ENCODE measurements at regions not wholly inside any gene's neighbourhood (a gene's known extent, or its start where the extent isn't known, plus 50 kb on each side); places are given as distances from the start of the nearest gene placed in this dataset.

DNA sequence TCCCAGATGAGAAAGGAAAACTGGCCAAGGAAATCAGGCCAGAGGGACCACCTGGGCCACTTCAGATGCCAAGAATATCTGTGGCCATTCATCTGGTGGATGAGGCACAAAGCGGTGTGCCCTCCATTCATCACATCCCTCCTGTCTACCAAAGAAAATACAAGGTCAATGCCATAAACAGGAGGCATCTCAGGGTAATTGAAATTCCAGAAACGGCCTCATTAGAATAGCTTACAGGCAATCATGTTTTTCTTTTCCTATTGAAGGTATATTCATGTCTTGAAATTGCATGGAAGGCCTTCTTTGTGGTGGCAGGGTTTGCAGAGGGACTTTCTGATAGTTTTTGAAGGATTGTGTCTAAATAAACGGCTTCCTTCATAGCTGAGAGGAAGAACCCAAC lies 578.3 kb downstream of the HAO1 start:
- TF ChIP-seq, protein P1, sequence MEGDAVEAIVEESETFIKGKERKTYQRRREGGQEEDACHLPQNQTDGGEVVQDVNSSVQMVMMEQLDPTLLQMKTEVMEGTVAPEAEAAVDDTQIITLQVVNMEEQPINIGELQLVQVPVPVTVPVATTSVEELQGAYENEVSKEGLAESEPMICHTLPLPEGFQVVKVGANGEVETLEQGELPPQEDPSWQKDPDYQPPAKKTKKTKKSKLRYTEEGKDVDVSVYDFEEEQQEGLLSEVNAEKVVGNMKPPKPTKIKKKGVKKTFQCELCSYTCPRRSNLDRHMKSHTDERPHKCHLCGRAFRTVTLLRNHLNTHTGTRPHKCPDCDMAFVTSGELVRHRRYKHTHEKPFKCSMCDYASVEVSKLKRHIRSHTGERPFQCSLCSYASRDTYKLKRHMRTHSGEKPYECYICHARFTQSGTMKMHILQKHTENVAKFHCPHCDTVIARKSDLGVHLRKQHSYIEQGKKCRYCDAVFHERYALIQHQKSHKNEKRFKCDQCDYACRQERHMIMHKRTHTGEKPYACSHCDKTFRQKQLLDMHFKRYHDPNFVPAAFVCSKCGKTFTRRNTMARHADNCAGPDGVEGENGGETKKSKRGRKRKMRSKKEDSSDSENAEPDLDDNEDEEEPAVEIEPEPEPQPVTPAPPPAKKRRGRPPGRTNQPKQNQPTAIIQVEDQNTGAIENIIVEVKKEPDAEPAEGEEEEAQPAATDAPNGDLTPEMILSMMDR (IDR thresholded peaks at IDR 0.05; ENCODE audit: partially characterized antibody, unreplicated experiment) = no peak
- no peak overlapping the region for H3K27ac Mint-ChIP-seq (ENCODE audit: unreplicated experiment)
- H3K9me3 Mint-ChIP-seq (ENCODE audit: unreplicated experiment) = no peaks in the 10 kb centered on the region
- H3K27me3 Mint-ChIP-seq (ENCODE audit: unreplicated experiment) = no peaks in the 10 kb centered on the region
- H3K4me3 Mint-ChIP-seq (ENCODE audit: unreplicated experiment) = no peak overlapping the region
- no peak for DNase-seq
- H3K4me1 Mint-ChIP-seq (ENCODE audit: low read depth, unreplicated experiment) = peaks cover 2% of the 10 kb centered on the region
- no peaks in the 10 kb centered on the region for H3K36me3 Mint-ChIP-seq (ENCODE audit: unreplicated experiment)

DNA sequence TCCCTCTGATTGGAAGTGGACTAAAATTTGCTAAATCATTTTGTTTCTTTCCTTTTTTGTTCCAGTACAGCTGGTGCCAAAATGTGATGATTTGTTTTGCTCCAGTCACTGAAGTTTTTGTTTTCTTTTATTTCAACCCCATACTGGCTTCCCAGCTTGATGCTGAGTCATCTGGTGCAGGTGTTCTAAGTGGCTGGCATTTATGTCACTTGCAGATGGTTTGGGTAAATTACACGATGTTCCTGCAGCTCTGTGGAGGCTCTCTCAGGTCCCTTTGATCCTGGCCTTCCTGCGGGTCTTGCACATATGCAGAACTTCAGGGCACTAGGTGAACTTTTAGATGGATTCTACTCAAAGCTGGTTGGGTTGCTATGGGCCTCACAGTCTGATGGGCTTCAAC lies 577.7 kb downstream of the HAO1 start:
- Mint-ChIP-seq H3K27me3 (ENCODE audit: unreplicated experiment) (no peaks in the 10 kb centered on the region), H3K27ac (ENCODE audit: unreplicated experiment) (no peak overlapping the region), H3K4me3 (ENCODE audit: unreplicated experiment) (no peak overlapping the region), H3K36me3 (ENCODE audit: unreplicated experiment) (no peaks in the 10 kb centered on the region), H3K9me3 (ENCODE audit: unreplicated experiment) (peaks cover 1% of the 10 kb centered on the region), H3K4me1 (ENCODE audit: low read depth, unreplicated experiment) (peaks cover 2% of the 10 kb centered on the region)
- TF ChIP-seq, protein P1 (IDR thresholded peaks at IDR 0.05; ENCODE audit: partially characterized antibody, unreplicated experiment) = no peak
- no peak for DNase-seq

DNA sequence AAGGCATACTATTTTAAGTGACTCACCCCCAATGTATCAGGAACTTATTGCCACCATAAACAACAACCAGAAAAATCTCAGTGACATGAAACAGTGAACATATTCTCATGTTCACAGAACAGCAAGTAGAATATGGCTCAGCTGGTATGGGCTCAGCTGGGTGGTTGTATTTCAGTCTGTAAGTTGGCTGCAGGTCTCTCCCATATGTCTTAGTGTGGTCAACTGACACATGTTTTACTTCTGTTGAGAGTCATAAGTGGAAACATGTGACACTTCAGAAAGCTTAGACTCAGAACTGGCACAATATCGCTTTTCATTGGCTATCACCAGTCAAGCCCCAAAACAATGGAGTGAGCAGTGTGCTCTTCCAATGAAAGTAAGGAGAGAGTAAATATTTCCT lies 574.1 kb downstream of the HAO1 start:
- Mint-ChIP-seq H3K27me3 (ENCODE audit: unreplicated experiment) (no peaks in the 10 kb centered on the region), H3K27ac (ENCODE audit: unreplicated experiment) (no peak overlapping the region), H3K4me3 (ENCODE audit: unreplicated experiment) (no peak overlapping the region), H3K36me3 (ENCODE audit: unreplicated experiment) (no peaks in the 10 kb centered on the region), H3K4me1 (ENCODE audit: low read depth, unreplicated experiment) (no peaks in the 10 kb centered on the region), H3K9me3 (ENCODE audit: unreplicated experiment) (peaks cover 1% of the 10 kb centered on the region)
- TF ChIP-seq, protein P1 (IDR thresholded peaks at IDR 0.05; ENCODE audit: partially characterized antibody, unreplicated experiment) = no peak
- no peak for DNase-seq

DNA sequence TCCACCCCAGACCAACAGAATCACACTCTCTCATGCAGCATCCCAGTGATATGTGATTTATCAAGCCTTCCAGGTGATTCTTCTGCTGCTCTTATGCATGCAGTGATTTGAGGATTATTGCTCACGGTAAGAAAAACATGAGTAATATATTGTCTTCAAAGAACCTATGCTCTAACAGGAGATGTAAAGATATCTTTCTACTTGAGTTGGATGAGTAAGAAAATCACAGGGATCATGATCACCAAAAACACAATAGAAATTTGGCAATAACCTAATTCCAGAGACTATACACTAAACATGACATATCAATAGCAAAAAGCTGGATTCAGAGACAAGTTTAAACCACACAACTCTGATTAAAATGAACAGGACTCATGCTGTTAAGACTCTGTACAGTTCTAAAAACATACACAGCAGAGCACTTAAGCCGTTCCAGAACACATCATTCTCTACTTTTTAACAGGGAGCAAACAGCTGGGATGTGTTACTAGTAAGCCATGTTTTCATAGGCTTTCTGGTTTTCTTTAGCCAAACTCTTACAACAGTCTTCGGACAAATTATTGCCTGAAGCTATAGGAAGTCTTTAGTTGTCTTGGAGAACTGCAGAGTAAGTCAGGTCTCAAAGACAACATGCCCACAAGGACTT lies 568.6 kb downstream of the HAO1 start:
- no peak overlapping the region for H3K4me3 Mint-ChIP-seq (ENCODE audit: unreplicated experiment)
- no peaks in the 10 kb centered on the region for H3K27me3 Mint-ChIP-seq (ENCODE audit: unreplicated experiment)
- H3K4me1 Mint-ChIP-seq (ENCODE audit: low read depth, unreplicated experiment) = no peaks in the 10 kb centered on the region

DNA sequence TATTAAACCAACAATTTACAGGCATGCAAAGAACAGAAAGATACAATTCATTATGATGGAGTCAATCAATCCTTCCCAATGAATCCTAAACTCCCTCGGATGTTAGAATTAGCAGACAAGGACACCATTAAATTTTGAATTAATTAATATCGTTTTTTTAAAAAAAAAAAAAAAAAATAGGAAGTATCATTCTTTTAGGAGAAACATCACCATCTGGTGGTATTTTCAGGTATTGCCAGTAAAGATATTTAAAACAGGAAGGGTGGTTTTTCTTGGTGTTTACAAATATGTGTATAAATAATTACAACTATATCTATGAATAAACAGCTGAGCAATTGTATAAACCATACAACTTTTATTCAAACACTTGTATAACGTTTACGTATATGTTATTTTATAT lies 564.4 kb downstream of the HAO1 start:
- no peaks in the 10 kb centered on the region for H3K27me3 Mint-ChIP-seq (ENCODE audit: unreplicated experiment)
- H3K9me3 Mint-ChIP-seq (ENCODE audit: unreplicated experiment) = no peaks in the 10 kb centered on the region
- TF ChIP-seq, protein P1 (IDR thresholded peaks at IDR 0.05; ENCODE audit: partially characterized antibody, unreplicated experiment) = peak; percentile 81
- H3K36me3 Mint-ChIP-seq (ENCODE audit: unreplicated experiment) = no peaks in the 10 kb centered on the region
- H3K4me1 Mint-ChIP-seq (ENCODE audit: low read depth, unreplicated experiment) = no peaks in the 10 kb centered on the region
- no peak for DNase-seq
- H3K4me3 Mint-ChIP-seq (ENCODE audit: unreplicated experiment) = no peak overlapping the region
- no peak overlapping the region for H3K27ac Mint-ChIP-seq (ENCODE audit: unreplicated experiment)

More for the DNA sequence above, 568.6 kb downstream of the HAO1 start:
- H3K27ac Mint-ChIP-seq (ENCODE audit: unreplicated experiment) = no peak overlapping the region
- no peak for DNase-seq
- TF ChIP-seq, protein P1 (IDR thresholded peaks at IDR 0.05; ENCODE audit: partially characterized antibody, unreplicated experiment) = no peak
- no peaks in the 10 kb centered on the region for H3K36me3 Mint-ChIP-seq (ENCODE audit: unreplicated experiment)
- peaks cover 1% of the 10 kb centered on the region for H3K9me3 Mint-ChIP-seq (ENCODE audit: unreplicated experiment)
